Lower leg skin (tissue), 3 donors: ENCODE measurements at regions not wholly inside any gene's neighbourhood (a gene's known extent, or its start where the extent isn't known, plus 50 kb on each side); places are given as distances from the start of the nearest gene placed in this dataset.

ENCODE experiments used
- CTCF ChIP-seq, 3 donors: fragments of 450-650 bp; IDR thresholded peaks; one replicate each; pipeline ENCODE4 v1.5.1; 2016; ENCODE audit warnings: antibody characterized with exemption in 3 of 3, mild to moderate bottlenecking in 3 of 3, moderate library complexity in 2 of 3
- POLR2A ChIP-seq, 2 donors: fragments of 450-650 bp; IDR thresholded peaks; one replicate each; pipeline ENCODE4 v1.6.1; 2016 to 2017; ENCODE audit warnings: antibody characterized with exemption in 2 of 2, mild to moderate bottlenecking in 1 of 2, moderate library complexity in 1 of 2

GRCh38 chrX:39935411-39936064 is 162.2 kb downstream of the BCOR start:
- TF ChIP-seq POLR2A (IDR thresholded peaks at IDR 0.05) (no peak), CTCF (IDR thresholded peaks at IDR 0.05) (no peak)
